Forelimb muscle (tissue), 1 donor: ENCODE measurements at regions not wholly inside any gene's neighbourhood (a gene's known extent, or its start where the extent isn't known, plus 50 kb on each side); places are given as distances from the start of the nearest gene placed in this dataset.
"Not testable (repeated sequence)": the region's sequence is repeated elsewhere in the genome, so short reads cannot be mapped to it uniquely, and the experiment has no call there.

Experiments
- DNase-seq: peaks from one replicate; pipeline ENCODE4 v3.0.0-alpha.2; 2013; ENCODE audit warnings: low read depth

DNA sequence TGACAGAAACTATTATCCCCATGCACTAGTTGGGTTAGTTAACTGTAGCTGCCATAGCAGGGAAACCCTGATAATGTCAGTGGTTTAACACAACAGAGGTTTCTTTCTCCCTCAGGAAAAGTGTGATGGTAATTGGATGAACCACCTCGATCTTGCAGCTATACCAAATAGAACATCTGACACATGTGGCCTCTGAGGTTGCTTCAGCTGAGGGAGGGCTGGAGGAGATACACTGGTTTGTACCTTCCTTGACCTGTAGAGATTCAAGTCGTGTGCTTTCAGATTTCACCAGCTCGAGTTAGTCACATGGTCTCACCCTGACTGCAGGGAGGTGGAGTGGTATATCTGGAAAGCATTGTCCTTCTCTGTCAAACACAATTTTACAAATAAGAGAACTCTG, 147.2 kb upstream of the SFRP2 start:
- DNase-seq, result no peak

DNA sequence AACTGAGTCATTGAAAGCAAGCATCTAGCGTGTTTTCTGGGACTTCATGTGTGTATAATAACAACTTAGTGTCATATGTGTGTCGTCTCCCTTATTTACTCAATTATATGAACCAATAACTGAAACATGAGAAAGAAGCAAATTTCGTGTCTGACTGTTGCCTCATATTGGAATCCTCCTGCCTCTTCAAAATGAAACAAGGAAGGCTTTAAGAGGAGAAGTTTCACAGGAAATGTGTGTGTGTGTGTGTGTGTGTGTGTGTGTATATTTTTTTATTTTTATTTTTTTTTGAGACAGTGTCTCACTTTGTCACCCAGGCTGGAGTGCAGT, 145.8 kb upstream of the SFRP2 start:
- no peak for DNase-seq

DNA sequence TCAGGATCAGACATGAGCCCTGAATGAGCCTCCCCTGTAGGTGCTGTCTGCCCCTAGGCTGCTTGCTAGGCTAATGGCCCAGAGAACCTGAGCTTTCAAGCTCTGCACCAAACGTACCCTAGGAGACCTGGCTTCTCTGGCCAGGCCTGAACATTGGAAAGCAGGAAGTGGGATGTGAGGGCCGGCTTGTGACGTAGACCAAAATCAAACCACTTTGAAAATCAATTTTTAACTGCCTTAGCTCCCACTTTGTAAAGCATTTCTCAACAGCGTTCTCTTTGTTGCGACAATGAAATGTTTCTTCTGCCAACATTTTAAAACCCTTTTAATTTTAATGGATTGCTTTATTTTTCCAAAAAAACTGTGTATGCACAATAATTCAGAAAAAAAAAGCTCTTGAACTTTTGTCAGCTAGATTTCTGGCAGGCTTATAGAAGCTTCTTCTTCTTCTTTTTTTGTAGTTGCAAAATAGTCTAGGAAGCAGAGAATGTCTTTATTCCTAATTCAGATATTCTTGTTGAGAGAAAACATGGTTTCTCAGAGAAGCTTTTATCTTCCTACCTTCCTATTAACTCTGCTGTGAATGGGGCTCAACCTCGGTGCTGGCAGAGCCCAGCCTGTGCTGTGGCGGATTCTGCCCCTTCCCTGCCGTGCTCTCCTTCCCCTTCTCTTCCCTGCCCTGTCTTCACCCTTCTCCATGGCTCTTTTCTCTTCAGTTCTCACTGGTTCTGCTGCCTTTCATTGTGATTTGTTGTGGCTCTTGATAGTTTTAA, 145.2 kb upstream of the SFRP2 start:
- DNase-seq, result no peak

DNA sequence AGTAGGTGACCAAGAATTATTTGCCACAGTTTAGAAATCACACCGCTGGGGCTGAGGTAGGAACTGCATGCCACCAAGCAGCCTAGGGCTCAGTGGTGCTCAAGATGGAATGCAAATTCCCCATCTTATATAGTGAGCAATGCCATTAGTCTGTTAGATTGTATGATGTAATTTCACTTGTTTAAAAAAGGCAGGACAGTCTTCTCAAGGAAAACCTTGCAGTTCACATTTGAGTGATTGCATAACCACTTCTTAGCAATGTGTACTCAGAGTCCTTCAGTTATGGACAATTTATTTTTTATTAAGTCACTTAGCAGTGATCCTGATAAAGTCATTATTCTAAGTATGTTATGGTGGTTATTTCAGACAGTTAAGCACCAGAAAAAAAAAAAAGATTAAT, 142.9 kb upstream of the SFRP2 start:
- DNase-seq, result no peak

DNA sequence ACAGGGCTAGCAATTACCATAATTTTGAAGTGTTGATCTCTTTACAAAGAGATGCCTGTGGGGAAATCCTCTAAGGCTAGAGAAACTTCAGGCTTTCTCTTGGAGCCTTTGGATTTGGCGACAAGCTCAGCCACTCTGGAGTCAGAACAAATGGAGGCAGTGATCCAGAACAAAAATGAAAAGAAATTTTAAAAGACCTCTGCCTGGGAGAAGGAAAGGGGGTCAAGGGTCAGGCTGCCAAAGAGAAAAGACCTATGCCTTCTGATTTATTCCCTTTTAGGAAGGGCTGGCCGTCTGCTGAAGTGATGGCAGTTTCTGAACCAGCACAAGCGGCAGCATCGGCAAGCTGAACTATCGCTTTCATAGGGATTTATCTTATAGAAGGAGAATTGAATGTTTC, 140.8 kb upstream of the SFRP2 start:
- DNase-seq, result no peak

DNA sequence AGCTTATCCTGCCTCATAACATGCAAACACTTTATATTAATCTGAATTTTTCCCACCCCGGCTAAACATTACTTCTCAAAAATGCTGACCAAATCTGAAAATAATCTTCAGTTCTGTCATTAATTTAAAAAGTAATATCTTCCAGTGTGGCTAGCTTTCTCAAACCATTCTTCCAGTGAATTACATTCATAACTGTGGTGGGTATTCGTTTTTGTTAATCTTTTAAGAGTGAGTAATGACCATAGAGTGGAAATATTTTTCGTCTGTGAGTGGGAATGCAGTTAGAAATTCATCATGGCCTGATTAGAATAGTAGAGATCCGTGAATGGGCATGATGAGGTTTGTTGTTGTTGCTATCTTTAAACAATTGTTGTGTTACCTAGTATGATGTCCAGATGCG, 138.6 kb upstream of the SFRP2 start:
- no peak for DNase-seq

DNA sequence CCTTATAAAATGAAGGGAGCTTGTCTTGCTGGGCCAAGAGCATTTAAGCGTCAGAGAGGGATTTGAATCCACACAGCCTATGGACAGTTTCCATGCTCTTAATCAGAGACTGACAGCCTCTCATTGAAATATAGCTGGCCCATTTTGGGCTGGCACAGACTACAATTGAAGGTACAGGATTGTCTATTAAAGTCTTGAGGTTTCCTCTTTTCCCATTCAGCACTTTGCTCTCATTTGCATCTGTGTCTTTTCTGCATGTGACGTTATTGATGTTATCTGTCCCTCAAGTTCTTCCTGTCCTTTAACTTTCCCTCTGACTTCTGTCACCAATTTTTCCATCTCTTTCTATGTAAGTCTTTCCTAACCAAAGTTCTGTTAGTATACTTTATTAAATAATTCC, 133.3 kb upstream of the SFRP2 start:
- no peak for DNase-seq

DNA sequence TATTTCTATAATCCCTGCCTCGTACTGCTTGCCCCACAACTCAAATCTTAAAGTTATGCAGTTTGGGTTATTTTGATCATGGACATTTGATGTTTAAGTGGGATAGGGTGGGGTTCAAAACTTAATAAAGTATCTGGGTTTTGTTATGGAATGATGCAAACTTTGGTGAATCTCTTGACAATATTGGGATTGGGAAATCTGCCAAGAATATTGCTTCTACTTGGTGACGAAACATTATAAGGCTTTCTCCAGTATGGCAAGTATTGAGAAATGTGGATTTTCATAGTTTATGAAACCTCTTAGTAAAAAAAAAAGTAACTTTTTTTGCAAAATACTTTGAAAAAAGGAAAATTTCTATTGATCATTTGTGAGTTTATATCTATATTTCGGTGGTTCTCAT, 130.8 kb upstream of the SFRP2 start:
- DNase-seq, result no peak

DNA sequence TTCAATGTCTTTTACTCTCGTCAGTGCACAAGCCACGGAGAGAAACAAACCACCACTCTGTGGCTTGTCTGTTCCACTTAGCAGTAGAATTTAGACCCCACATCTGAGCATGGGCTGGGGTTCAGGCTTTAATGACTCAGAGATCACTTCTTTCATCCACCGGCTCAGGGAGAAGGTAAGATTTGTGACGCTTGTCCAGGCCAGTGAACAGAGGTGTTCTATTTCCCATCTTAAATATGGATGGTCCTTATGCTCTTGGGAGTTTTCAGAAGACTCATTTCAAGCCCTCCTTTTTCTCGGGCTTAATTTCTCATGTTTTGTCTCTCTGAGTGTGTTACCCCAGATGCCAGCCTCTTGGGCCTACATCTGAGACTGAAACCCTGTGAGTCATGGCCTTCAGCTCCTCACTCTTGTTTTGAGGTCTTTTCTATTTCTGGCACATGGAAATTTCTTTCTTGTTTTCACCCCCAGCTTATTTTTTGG, 127.4 kb upstream of the SFRP2 start:
- DNase-seq, result no peak

DNA sequence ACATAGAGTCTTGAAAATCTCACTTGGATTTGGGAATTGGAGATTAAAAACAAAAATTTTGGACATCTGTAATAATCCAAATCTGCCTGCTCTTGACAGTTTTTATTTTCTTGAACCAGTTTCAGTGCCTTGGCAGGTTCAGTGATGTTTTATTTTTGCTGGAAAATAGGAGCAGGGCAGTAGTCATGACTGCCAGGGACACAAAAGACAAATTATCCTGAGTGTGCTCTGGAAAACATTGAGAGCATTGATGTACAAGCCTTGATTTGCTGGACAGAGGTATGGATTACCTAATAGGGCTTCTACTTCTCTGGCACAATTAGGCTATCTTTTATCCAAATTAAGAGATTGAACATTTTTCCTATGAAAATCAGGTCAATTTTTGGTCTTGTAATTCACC, 123.4 kb upstream of the SFRP2 start:
- no peak for DNase-seq

DNA sequence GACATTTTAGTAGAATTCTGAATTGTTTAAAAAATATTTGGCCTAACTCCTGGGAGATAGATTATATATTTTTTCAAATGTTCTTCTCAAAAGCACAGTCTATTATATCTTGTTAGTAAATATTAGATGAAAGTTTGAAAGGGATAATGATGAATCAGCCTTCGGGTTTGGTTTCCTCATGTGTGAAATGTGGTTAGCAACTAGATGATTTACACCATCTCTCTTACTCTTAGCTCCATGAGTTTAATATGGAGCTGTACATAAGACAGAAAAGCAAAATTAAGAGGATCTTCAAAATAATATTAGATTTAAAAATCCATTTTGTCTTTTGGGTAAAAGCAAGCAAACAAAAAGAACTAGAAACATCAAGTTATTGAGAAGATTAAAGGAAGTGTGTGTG, 120.8 kb upstream of the SFRP2 start:
- DNase-seq, result no peak

DNA sequence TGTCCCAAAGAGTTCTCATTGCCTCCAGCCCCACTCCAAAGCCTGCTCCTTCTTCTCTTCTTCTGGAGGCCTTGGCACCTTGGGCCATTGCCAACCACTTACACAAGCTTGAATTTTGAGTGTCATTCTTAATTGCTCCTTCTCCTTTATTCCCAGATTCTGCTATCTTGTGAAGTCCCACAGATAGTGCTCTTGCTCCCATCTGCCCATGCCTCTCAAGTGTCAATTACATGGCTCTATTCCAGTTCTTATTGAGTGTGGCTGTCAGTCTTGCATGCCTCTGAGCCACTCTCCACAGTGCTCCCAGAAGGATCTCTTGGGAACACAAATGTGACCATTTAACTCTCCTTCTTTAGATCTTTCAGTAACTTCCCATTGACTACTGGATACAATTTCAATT, 117.3 kb upstream of the SFRP2 start:
- no peak for DNase-seq

DNA sequence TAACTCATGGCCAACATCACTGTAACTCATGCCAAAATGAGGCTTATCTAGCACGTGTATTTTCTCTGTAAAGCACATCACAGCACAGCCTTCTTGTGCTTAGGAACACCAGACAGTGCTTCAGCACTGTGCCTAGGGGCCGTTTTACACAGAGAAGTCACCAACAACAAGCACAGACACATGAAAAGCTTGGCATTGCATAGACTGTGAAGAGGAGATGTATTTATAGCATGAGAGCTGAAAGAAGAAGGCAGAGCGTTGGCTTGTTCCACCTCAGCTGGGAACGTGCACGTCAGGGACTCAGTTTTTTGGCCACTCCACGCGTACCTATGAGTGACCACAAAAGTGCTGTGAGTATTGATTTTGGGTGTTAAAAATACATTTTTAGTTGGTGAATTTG, 116.3 kb upstream of the SFRP2 start:
- DNase-seq, result no peak

DNA sequence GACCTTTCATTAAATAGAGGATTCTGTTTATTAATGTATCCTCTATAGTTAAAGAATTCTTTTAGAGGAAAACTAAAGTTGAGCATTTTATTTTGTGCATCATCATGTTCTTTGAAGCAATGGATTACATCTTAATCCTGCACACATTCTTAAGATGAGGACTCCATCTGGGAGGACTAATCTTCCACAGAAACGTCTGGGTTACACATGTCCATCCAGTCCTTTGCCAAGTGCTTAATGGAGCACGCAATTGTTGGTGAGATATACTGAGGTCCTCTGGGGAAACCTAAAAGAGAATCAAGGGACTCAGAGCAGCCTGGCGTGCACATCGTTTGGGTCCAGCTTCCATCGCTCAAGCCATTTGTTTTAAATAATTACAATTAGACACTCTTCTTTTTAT, 115.1 kb upstream of the SFRP2 start:
- DNase-seq, result no peak

DNA sequence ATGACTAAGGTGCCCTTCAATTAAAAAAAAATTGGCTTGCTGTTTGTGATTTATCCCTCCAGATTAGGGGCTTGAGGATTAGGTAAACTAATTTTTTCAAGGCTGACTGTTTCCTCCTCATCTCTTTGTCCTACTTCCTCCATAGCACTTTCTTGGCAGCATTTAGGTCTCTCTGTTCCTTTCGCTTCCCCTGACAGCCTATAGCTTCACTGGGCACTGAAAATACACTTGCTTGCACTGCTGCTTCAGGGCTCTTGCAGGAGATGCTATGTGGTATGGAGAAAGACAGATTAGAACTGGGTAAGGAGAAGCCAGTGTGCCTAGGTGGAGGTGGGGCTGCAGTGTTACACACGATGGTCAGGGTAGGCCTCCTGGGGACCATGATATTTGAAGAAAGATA, 112.3 kb upstream of the SFRP2 start:
- no peak for DNase-seq

DNA sequence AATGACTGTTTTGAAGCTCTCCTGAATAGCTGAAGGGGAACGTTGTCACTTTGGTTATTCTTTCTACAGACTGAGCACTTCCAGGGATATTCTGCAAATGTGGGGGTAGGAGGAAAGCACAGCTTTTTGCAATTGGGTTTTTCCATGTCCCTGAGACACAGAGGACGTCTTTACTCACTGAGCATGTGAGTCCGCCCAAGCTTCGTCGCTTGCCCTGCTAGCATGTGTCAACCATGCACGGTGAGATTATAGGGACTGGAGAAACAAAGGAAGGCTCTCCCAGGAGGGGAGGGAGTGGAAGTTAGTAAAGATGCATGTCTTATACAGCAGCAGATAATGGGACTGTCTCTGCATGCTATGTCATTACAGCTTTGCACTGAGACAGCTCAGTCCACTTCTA, 111.5 kb upstream of the SFRP2 start:
- no peak for DNase-seq

DNA sequence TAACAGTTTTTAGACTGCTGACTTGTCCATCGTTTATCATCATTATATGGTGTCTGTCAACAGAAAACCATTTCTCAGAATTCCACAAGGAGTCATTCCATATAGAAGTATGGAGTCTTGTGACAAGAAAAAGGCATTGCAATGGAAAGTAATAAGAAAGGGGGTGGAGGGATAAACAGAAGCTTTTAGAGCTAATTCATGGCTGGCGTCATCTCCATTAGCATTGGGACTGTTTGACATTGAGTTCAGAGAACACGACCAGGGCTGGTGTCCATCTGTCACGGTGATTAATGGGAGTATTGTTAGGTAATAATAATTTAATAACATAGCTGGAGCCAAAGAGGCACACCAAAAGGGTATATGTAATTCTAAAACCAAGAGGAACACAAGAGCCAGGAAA, 101.9 kb upstream of the SFRP2 start:
- DNase-seq, result peak; percentile 47

DNA sequence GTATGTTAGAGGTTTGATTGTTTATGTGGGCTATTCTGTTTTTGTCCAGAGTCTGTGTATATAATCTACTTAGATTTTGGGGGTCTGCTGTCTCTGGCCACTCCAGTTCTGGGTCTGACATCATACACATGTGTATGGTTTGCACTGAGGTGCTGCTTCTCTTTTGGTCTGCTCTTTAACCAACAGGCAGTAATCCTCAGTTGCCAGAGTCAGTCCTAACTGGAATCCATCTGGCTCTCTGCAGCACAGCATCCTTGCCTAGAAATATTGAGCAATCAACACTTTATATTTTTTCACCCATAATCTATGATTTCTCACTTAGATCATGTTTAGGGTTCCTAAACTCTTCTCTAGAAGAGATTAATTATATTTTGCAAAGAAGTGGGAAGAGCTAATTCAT, 98.3 kb upstream of the SFRP2 start:
- no peak for DNase-seq

DNA sequence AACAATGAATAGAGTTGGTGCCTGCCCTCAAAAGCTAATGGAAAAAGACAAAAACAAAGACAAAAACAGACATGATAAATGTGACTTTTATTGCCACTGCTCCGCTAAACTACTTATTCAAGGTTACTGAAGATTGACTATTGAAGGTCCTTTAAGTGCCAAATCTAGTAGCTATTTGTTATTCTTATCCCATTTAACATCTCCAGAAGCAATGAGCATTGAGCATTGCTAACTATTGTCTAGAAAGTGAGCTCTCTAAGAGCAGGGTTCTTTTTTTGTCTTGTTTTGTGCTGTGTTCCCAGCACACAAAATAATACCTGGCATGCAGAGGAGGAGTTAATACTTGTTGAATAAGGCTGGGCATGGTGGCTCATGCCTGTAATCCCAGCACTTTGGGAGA, 95.4 kb upstream of the SFRP2 start:
- DNase-seq, result no peak

DNA sequence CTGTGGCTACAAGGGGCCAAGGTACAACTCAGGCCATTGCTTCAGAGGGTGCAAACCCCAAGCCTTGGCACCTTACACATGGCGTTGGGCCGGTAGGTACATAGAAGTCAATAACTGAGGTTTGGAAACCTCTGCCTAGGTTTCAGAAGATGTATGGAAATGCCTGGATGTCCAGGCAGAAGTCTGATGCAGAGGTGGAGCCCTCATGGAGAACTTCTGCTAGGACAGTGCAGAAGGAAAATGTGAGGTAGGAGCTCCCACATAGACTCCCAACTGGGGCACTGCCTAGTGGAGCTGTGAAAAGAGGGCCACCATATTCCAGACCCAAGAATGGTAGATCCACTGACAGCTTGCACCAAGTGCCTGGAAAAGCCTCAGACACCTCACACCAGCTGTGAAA, 92.1 kb upstream of the SFRP2 start:
- DNase-seq, result no peak

DNA sequence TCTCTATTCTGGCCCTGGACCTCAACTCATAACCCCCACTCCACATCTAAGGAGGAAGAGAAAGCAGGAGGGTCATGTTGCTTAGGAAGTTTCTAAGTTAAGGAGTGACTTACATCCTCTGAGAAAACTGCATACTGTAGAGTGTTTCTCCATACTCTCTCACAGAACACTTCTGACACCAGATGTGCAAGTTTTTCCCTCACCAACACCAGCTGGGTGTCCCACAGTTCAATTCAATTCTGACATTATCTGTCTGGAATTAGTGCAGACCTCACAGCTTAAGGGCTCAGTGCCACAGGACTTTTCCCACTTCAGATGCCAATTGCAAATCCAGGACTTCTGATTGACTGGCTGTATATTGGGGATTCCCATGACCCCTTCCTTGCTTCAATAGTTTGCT, 89.0 kb upstream of the SFRP2 start:
- no peak for DNase-seq

DNA sequence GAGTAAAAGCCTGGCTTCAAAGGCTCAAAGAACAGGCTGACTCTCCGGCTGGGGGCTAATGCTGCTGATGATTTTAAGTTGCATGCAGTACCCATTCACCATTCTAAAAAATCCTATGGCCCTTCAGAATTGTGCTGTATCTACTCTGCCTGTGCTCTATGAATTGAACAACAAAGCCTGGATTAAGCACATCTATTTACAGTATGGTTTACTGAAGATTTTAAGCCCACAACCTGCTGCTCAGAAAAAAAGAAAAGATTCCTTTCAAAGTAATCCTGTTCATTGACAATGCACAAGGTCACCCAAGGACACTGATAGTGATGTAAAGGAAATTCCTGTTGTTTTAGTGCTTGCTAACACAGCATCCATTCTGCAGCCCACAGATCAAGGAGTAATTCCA, 84.9 kb upstream of the SFRP2 start:
- DNase-seq, result no peak

DNA sequence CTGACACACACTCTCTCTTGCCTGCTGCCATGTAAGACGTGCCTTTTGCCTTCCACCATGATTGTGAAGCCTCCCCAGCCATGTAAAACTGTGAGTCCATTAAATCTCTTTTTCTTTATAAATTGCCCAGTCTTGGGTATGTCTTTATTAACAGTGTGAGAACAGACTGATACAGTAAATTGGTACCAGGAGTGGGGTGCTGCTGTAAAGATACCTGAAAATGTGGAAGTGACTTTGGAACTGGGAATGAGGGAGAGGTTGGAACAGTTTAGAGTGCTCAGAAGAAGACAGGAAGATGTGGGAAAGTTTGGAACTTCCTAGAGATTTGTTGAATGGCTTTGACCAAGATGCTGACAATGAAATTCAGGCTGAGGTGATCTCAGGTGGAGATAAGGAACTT, 77.9 kb upstream of the SFRP2 start:
- not testable (repeated sequence) for DNase-seq

DNA sequence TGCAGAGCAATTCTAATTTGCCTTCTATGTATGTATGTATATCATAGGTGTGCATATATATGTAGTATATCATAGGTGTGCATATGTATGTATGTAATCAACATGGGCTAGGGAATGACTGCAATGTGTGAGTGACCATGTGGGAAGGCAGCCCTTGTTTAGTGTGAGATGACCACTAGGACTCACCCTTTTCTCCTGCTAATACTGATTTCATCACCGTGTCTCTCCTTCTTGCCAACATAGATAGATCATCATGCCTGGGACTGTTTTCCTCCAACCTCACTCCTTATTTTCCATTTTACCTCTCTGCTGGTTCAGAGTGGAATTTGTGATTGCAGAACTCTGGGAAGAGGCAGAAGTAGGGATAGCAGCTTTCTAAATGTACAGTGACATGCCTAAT, 63.6 kb upstream of the SFRP2 start:
- DNase-seq, result no peak
